ENCODE measurements at regions not wholly inside any gene's neighbourhood (a gene's known extent, or its start where the extent isn't known, plus 50 kb on each side); places are given as distances from the start of the nearest gene placed in this dataset.
"Not testable (repeated sequence)": the region's sequence is repeated elsewhere in the genome, so short reads cannot be mapped to it uniquely, and the experiment has no call there.

DNA sequence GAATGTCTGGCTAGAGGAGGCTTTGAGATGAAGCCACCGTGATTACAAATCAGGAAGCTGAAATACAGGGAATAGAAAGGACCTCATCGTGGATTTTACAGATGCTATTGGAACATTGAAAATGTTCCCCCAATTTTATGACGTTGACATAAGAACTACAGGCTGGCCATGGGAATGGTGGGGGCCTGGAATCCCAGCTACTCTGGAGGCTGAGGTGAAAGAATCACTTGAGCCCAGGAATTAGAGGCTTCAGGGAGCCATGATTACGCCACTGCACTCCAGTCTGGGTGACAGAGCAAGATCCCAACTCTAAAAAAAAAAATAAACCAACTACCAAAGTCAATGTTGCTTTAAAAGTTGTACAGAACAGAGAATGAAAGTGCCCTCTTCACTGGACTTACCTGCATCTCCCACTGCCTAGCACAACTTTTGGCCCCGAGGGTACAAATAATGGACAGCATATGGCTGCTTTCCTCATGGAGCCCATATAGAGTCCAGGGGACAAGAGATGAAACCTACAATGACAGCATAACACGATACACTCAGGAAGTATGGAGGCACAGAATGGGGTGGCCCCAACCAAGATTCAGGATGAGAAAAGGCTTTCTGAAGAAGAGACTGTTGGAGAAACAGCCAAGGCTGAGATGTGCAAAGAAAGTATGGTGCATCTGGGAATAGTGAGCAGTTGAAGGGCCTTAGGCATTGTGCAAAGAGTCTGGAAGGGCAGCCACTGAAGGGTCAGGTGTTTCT lies 254.8 kb downstream of the MYCN start:
- no peak for DNase-seq

DNA sequence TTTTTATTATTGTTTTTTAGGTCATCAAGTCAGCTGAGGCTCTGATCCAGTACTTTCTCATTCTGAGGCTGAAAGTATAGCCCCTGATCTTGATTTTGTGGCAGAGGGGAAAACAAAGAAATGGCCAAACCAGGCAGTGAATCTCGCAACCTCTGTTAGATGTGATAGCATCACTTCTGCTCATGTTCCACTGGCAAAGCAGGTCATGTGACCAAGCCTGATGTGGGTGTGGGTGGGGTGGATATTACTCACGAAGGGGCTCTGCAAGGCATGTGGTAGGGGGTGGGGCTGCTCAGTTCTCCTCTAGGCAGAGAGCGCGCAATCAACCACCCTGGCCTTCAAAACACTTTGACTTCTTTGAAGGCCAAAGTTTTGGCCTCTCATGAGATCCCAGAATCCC lies 254.2 kb downstream of the MYCN start:
- DNase-seq: no peak

- no peak for DNase-seq
These were observed 253.7 kb downstream of the MYCN start for GRCh38 chr2:16194096-16194390.

- DNase-seq: no peak
These were observed 252.3 kb downstream of the MYCN start for GRCh38 chr2:16192416-16193216.

DNA sequence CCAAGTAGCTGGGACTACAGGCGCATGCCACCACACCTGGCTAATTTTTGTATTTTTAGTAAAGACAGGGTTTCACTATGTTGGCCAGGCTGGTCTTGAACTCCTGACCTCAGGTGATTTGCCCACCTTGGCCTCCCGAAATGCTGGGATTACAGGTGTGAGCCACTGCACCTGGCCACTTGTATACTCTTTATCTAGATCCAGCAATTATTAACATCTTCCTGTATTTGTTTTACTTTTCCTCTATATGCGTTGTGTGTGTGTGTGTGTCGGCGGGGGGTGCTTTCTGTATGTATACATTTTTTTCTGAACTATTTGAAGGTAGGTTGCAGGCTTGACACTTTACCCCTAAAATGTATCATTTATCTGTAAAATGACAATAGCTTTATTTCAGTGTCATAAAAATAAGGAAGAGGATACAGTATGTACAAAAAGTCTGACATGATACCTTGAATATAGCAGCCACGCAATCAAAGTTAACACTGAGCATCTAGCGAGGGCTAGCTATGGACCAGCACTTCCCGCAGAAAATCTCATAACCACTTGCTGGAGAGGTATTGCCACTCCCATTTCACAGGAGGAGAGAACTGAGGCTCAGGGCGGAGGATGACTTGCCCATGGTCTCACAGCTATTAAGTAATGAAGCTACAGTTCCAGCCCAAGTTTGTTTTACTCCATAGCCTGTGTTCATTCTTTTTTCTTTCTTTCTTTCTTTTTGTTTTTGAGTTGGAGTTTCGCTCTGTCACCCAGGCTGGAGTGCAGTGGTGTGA lies 251.3 kb downstream of the MYCN start:
- no peak for DNase-seq

DNA sequence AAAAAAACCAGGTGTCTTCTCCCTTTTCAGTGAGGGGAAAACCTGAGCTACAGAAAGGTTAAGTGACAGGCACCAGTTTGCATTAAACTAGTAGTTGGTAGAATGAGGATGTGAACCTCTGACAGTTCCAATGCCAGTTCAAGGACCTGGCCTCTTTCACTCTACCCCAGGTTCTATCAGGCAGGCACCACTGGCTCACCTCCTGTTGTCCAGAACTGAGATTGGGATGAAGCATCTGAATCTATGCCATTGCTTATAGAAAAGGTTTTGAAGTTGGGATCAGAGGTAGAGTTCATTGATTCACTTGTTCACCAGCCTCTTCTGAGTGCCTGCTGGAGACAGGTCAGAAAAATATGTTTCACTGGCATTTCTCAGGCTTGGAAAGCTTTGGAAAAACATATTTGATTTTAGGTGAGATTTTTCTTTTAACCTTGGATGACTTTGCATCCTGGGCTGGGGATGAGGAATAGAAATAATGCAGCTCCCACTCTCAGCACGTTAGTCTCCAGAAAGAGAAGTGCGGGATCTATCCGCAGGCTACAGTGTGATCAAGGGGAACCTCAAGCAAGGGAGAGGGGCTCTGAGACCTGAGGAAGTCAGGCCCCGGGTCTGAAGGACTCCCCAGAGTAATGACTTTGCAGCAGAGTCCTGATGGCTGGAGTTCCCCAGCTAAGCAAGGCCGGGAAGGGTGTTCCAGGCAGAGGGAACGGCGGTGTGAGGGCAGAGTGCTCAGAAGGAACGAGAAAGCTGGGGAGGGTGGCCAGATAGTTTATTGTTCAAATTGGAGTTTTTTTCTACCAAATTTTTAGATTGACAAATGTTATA lies 250.3 kb downstream of the MYCN start:
- DNase-seq: no peak

DNA sequence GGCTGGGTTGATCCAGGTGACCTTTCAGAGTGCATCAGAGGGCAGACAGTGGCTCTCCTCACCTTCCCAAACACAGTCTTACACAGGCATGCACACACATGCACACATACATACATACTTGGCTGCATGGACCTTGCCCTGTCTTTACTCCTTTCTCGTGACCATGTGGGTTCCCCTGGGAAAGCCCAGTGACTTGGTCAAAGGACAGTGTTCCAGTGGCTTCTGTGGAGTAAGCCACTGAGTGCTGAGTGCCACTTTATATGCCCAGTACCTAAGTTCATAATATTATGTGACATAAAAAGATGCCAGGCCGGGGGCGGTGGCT lies 249.4 kb downstream of the MYCN start:
- DNase-seq: no peak

GRCh38 chr2:16189029-16189835 lies 248.9 kb downstream of the MYCN start:
- DNase-seq: no peak

GRCh38 chr2:16188261-16188890 lies 248.0 kb downstream of the MYCN start:
- no peak for DNase-seq

GRCh38 chr2:16187482-16187817 lies 247.1 kb downstream of the MYCN start:
- no peak for DNase-seq

GRCh38 chr2:16186661-16187481 lies 246.5 kb downstream of the MYCN start:
- DNase-seq: no peak

- DNase-seq: no peak
These were observed 245.5 kb downstream of the MYCN start for GRCh38 chr2:16185801-16186272.

- no peak for DNase-seq
These were observed 244.8 kb downstream of the MYCN start for GRCh38 chr2:16184945-16185660.

DNA sequence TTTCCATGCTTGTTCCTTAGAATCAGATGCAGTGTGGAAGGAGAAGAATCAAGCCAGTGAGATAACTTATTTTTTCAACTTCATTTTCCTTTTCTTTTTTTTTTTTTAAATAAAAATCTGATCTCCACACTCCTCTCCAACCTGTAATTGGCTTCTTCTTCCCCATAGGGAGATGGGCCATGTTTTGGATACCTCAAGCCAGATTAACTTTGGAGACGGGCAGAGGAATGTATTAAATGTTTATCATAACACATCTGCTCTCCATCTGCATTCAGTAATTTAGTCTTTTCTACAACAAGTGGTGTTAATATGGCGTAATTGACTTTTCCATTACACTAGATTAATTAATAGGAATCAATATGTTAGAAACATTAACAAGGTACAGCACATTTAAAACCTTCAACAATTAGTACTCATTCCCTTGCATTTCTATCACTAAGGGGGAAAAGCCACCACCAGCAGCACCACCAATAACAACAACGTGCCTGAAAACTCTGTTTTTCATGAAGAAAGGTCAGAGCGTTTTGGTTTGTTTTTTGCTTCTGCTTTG lies 244.1 kb downstream of the MYCN start:
- DNase-seq: no peak

DNA sequence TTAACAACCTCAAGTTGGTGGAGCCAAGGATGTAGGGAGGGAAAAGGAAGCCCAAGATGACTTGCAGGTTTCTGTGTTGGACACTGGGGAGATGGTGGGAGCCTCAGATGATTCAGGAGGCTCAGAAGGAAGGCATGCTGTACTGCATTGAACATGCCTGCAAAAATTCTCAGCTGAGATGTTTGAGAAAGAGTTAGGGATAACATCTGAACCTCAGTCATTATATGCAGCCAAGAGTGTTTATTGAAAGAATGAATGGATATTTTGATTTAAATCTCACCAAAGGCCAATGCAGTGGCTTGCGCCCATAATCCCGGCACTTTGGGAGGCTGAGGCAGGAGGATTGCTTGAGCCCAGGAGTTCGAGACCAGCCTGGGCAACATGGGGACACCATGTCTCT lies 243.0 kb downstream of the MYCN start:
- no peak for DNase-seq

GRCh38 chr2:16182841-16183240 lies 242.5 kb downstream of the MYCN start:
- no peak for DNase-seq

GRCh38 chr2:16182311-16182815 lies 242.0 kb downstream of the MYCN start:
- DNase-seq: not testable (repeated sequence)

DNA sequence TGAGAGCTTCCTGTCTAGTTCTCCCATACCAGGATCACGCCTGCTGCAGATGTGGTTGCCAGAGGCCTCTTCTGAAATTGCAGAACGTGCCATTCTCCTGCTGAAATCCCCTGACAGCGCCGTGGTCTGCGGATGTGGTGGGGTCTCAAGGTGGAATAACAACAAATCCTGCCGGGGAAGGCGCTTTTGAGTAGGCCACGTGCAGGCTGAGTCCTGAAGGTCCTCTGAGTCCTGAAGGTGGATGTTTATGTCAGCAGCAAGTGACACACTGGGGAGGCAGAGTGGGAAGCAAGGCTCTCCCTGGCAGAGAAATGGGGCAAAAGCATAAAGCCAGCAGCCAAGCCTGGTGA lies 241.4 kb downstream of the MYCN start:
- no peak for DNase-seq

DNA sequence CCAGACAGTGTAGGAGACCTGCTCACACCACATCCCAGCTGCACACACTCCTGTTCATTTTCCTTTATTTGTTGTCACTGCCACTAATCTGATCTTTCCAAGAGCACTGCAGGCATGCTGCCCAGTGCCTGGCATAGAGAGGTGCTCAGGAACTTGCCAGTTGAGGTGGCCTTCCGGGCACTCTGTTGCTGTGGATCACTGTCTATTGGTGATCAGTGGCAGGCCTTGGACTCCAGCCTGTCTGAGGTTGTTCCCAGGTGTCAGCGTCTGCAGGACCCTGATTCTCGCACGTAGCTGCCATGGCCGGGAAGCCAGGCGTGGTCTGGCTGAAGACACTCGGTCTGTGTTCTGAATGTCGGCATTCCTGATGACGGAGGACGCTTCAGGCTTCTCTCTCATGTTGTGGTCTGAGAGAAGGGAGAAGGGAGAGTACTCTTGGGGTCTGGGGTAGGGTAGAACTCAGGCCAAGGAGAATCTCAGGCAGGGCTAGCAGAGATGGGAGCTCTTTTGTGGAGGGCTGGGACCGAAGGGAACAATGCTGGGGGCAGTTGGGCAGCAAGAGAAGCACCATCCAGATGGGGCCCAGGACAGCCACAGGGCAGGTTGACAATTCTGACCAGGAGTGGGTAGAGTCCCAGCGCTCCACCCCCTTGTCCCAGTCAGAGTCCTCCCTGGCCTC lies 240.9 kb downstream of the MYCN start:
- DNase-seq: no peak
